ENCODE measurements at regions not wholly inside any gene's neighbourhood (a gene's known extent, or its start where the extent isn't known, plus 50 kb on each side); places are given as distances from the start of the nearest gene placed in this dataset.

DNA sequence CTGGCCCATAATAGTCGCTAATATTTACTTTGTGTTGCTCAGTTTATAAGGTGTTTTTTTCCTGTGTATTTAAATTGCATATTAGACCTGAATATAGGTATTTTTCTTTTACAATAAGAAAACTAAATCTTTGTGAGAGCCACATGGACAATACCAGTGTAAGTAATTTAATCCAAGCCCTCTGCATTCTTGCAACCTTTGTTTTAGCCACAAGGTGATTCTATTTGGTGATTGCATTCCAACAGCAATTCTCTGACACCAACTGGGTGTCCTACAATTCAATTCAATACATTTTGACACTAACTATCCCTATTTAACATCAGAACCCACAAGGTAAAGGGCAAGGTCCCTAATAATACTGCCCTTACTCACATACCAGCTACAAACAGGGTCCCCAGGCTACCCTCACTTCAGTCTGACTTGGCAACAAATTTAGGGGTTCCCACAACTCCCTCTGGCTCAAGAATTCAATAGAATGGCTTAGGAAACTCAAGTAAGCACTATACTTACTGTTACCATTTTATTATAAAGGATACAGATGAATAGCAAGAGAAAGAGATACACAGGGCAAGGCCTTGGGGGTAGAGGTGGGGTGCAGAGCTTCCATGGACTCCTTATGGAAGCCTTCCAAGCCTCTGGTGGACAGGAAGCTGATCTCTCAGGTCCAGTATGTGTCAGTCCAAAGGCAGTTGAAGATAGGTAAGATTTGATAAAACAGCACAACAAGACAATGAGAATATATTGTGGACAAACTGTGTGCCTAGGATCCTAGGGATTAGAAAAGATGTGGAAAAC, 169.3 kb downstream of the CD83 start:
- TF ChIP-seq, protein P1, sequence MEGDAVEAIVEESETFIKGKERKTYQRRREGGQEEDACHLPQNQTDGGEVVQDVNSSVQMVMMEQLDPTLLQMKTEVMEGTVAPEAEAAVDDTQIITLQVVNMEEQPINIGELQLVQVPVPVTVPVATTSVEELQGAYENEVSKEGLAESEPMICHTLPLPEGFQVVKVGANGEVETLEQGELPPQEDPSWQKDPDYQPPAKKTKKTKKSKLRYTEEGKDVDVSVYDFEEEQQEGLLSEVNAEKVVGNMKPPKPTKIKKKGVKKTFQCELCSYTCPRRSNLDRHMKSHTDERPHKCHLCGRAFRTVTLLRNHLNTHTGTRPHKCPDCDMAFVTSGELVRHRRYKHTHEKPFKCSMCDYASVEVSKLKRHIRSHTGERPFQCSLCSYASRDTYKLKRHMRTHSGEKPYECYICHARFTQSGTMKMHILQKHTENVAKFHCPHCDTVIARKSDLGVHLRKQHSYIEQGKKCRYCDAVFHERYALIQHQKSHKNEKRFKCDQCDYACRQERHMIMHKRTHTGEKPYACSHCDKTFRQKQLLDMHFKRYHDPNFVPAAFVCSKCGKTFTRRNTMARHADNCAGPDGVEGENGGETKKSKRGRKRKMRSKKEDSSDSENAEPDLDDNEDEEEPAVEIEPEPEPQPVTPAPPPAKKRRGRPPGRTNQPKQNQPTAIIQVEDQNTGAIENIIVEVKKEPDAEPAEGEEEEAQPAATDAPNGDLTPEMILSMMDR (IDR thresholded peaks at IDR 0.05; ENCODE audit: extremely low read depth, insufficient read depth, missing control alignments): no peak
- in situ Hi-C loops (cut with MboI; ENCODE audit: low pct_unique_long_range_greater_than_20kb, low sequenced_read_pairs, unreplicated experiment): no loop called here
- no peak for DNase-seq (ENCODE audit: low spot score)

DNA sequence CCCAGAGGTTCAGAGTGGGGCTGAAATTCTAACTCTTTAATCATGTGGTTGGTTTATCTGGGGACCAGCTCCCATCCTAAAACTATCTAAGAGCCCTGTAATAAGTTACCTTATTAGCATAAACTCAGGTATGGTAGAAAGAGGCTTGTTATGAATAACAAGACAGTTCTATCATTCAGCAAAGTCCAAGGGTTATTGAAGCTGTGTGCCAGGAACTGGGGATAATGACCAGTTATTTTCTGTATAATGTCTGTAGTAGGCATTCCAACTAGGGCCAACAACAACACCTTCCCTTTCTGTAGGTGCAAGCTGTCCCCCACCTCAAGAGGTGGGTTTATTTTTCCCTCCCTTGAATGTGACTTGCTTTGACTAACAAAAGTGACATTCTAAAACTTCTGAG, 170.1 kb downstream of the CD83 start:
- DNase-seq (ENCODE audit: low spot score): no peak
- in situ Hi-C loops (cut with MboI; ENCODE audit: low pct_unique_long_range_greater_than_20kb, low sequenced_read_pairs, unreplicated experiment): no loop called here
- TF ChIP-seq, protein P1 (IDR thresholded peaks at IDR 0.05; ENCODE audit: extremely low read depth, insufficient read depth, missing control alignments): no peak

DNA sequence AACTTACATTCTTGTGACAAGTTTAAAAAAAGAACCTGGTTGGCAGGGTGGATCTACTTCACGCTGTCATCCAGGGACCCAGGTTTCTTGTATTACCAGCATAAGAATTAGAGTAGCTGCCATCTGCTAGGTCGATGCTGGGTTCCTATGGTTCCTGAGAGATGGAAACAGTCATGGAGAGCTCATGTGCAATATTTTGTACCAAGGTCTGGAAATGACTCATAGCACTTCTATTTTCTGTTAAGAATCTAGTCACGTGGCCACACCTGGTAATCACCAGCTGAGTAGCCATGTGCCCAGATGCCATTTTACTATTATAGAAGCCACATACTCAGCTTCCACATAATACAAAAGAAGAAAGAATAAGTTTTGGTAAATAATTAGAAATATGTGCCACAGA, 171.3 kb downstream of the CD83 start:
- TF ChIP-seq, protein P1 (IDR thresholded peaks at IDR 0.05; ENCODE audit: extremely low read depth, insufficient read depth, missing control alignments): no peak
- in situ Hi-C loops (cut with MboI; ENCODE audit: low pct_unique_long_range_greater_than_20kb, low sequenced_read_pairs, unreplicated experiment): no loop called here

DNA sequence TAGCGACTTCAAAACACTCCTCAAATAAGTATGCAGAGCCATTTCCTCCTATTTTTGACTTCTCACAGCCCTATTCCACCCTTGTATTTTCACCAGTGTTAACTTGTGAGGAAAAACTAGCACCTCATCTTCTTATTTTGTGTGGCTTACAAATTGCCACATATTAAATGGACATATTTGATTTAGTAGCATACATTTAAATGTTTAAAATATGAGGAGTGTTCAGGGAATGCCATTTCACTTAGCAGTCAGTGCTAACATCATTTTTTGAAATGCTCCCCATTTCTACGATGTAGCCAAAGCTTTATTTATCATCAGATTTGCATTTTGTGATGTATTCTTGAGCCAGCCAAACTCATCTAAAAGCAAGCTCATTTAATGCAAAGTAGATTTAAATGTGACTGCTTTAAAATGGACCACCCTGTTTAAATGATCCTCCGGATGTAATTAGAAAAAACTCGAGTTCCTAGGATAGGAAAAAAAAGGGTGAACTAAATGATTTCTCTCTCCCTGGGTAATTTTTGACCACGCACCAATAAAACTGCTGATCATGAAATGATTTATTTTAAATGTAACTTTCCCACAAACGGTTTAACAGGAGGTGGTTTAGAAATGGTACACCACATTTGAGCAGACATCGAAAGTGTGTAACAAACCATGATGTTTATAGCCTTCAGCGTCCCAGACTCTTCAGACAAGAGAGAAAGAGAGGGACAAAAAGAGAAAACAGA, 172.6 kb downstream of the CD83 start:
- DNase-seq (ENCODE audit: low spot score): no peak
- TF ChIP-seq, protein P1 (IDR thresholded peaks at IDR 0.05; ENCODE audit: extremely low read depth, insufficient read depth, missing control alignments): no peak
- in situ Hi-C loops (cut with MboI; ENCODE audit: low pct_unique_long_range_greater_than_20kb, low sequenced_read_pairs, unreplicated experiment): no loop called here

More for the DNA sequence above, 171.3 kb downstream of the CD83 start:
- DNase-seq (ENCODE audit: low spot score): no peak

DNA sequence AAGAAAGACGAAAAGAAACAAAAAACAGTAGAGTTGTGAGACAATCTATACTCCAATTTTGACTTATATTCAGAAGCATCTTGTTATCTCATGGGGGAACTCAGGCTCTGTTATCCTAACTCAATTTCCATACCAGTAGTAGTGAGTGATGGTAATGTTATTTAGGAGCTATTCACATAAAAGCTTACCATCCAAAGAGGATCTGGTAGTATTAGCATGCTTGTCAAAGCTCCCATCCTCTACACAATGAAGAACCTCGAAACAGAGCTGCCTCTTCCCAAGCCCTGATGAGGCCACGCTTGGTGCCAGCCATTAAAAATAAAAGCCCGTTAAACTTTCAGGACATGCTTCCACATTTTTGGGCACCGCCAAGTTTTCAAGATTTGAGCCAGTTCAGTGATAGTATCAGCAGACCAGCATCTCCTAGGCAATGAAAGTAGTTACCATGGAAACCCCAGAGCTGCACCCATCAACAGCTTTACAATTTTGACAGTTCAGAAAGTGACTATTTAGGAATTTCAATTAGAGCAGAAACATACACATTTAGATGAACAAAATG, 173.3 kb downstream of the CD83 start:
- in situ Hi-C loops (cut with MboI; ENCODE audit: low pct_unique_long_range_greater_than_20kb, low sequenced_read_pairs, unreplicated experiment): no loop called here
- TF ChIP-seq, protein P1 (IDR thresholded peaks at IDR 0.05; ENCODE audit: extremely low read depth, insufficient read depth, missing control alignments): no peak
- no peak for DNase-seq (ENCODE audit: low spot score)

DNA sequence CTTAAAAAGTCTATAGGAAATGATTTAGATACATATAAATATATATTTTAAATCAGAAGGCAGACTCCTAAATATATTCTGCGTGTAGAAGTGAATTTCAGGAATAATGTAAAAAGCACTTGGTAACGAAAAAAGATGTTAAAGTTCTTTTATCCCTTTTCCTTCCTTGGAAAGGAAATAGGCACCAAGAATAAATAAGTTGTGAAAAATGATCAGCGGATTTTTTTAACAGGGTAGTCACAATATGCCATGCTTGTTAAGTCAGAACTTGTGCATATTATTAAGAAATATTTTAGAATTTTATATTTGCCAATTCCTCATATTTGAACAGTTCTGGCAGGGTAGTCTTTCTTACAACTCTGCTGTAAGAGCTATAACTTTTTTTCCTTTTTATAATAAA, 173.8 kb downstream of the CD83 start:
- TF ChIP-seq, protein P1 (IDR thresholded peaks at IDR 0.05; ENCODE audit: extremely low read depth, insufficient read depth, missing control alignments): no peak
- no peak for DNase-seq (ENCODE audit: low spot score)
- in situ Hi-C loops (cut with MboI; ENCODE audit: low pct_unique_long_range_greater_than_20kb, low sequenced_read_pairs, unreplicated experiment): no loop called here

All from GM13977 (cell line).